ENCODE measurements at regions not wholly inside any gene's neighbourhood (a gene's known extent, or its start where the extent isn't known, plus 50 kb on each side); places are given as distances from the start of the nearest gene placed in this dataset.
"Not testable (repeated sequence)": the region's sequence is repeated elsewhere in the genome, so short reads cannot be mapped to it uniquely, and the experiment has no call there.

GRCh38 chr11:38756537-38756936, 2158.5 kb upstream of the RAG2 start:
- CTCF ChIA-PET = no interaction called here
- DNase-seq (no peak), ATAC-seq (no peak)
- TF ChIP-seq CTCF (IDR thresholded peaks at IDR 0.05) = no peak
- peaks cover 10% of the 10 kb centered on the region for H3K9me3 Mint-ChIP-seq
- H3K27ac Mint-ChIP-seq = no peak overlapping the region
- POLR2A ChIA-PET = no interaction called here
- H3K36me3 Mint-ChIP-seq (ENCODE audit: low read depth) = no peaks in the 10 kb centered on the region
- no peak overlapping the region for H3K4me3 Mint-ChIP-seq
- intact Hi-C loops (cut with micrococcal nuclease) = no loop called here
- no peaks in the 10 kb centered on the region for H3K27me3 Mint-ChIP-seq
- no peaks in the 10 kb centered on the region for H3K4me1 Mint-ChIP-seq (ENCODE audit: low read depth)

- POLR2A ChIA-PET = no interaction called here
- no peak overlapping the region for H3K4me3 Mint-ChIP-seq
- no peak for ATAC-seq
Measured at GRCh38 chr11:38751421-38751820, 2153.4 kb upstream of the RAG2 start.

GRCh38 chr11:38746516-38746915, 2148.5 kb upstream of the RAG2 start:
- ATAC-seq; H3K4me3 Mint-ChIP-seq; H3K36me3 Mint-ChIP-seq (ENCODE audit: low read depth); H3K27me3 Mint-ChIP-seq; intact Hi-C loops (cut with micrococcal nuclease); DNase-seq; CTCF ChIA-PET; H3K27ac Mint-ChIP-seq; H3K9me3 Mint-ChIP-seq; H3K4me1 Mint-ChIP-seq (ENCODE audit: low read depth); POLR2A ChIA-PET: not testable (repeated sequence)

More at GRCh38 chr11:38751421-38751820, 2153.4 kb upstream of the RAG2 start:
- Mint-ChIP-seq H3K9me3 (peaks cover 10% of the 10 kb centered on the region), H3K27ac (no peak overlapping the region), H3K4me1 (ENCODE audit: low read depth) (no peaks in the 10 kb centered on the region), H3K36me3 (ENCODE audit: low read depth) (no peaks in the 10 kb centered on the region), H3K27me3 (no peaks in the 10 kb centered on the region)
- intact Hi-C loops (cut with micrococcal nuclease) = no loop called here
- CTCF ChIA-PET = no interaction called here
- no peak for TF ChIP-seq CTCF (IDR thresholded peaks at IDR 0.05)
- no peak for DNase-seq

- Mint-ChIP-seq H3K27me3 (no peaks in the 10 kb centered on the region), H3K4me1 (ENCODE audit: low read depth) (no peaks in the 10 kb centered on the region), H3K27ac (no peak overlapping the region), H3K36me3 (ENCODE audit: low read depth) (no peaks in the 10 kb centered on the region), H3K9me3 (peaks cover 4% of the 10 kb centered on the region), H3K4me3 (no peak overlapping the region)
- ChIA-PET CTCF (no interaction called here), POLR2A (no interaction called here)
- intact Hi-C loops (cut with micrococcal nuclease) = no loop called here
- no peak for DNase-seq
- no peak for TF ChIP-seq CTCF (IDR thresholded peaks at IDR 0.05)
- ATAC-seq = no peak
Measured at GRCh38 chr11:38723361-38723760, 2125.3 kb upstream of the RAG2 start.

- no peak overlapping the region for H3K27ac Mint-ChIP-seq
- no peaks in the 10 kb centered on the region for H3K4me1 Mint-ChIP-seq (ENCODE audit: low read depth)
- H3K9me3 Mint-ChIP-seq = peaks cover 4% of the 10 kb centered on the region
Measured at GRCh38 chr11:38721586-38722315, 2123.7 kb upstream of the RAG2 start.

More at GRCh38 chr11:38721586-38722315, 2123.7 kb upstream of the RAG2 start:
- no peaks in the 10 kb centered on the region for H3K27me3 Mint-ChIP-seq
- no peak for TF ChIP-seq CTCF (IDR thresholded peaks at IDR 0.05)
- intact Hi-C loops (cut with micrococcal nuclease) = no loop called here
- DNase-seq = no peak
- H3K4me3 Mint-ChIP-seq = no peak overlapping the region
- CTCF ChIA-PET = no interaction called here
- ATAC-seq = no peak
- no peaks in the 10 kb centered on the region for H3K36me3 Mint-ChIP-seq (ENCODE audit: low read depth)
- POLR2A ChIA-PET = no interaction called here

Measured in activated CD8-positive, alpha-beta T cell treated with anti-CD3 and anti-CD28 coated beads for 36 hours (primary cell).